T-helper 1 cell treated with Interleukin-12 subunit alpha and Interleukin-12 subunit beta and Interleukin-4 antibody, amounts not matched to agents 30 ng/mL and 1 ng/mL, for 36 hours (primary cell): ENCODE measurements at regions not wholly inside any gene's neighbourhood (a gene's known extent, or its start where the extent isn't known, plus 50 kb on each side); places are given as distances from the start of the nearest gene placed in this dataset.

Source experiments
- intact Hi-C: fragments of 100-400 bp; cut with micrococcal nuclease; formaldehyde crosslinking; loops from one replicate; pipeline ENCODE4 v1.15.1; 2024

GRCh38 chr17:12522336-12522735 lies 143.4 kb upstream of the MYOCD start:
- intact Hi-C loops, result no loop called here

DNA sequence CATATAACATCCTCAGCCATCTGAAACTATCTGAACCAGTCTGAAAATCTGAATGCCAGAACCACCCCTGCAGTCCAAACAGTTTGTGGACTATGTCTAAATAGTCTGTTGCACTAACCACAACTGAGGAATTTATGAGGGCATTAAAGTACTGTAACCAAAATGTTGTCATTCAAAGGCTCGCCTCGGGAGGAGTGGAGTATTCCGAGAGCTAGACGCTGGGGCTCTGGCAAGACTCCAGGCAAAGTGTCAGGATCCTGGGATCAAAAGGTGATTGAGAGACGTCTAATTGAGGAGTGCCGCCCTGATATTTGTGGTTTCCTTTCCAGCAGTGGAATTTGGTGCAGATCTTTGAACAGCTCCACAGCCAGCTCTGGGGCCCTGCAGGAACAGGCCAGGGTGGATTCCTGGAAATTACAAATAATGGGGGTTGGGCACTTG lies 142.9 kb upstream of the MYOCD start:
- intact Hi-C loops, result no loop called here

DNA sequence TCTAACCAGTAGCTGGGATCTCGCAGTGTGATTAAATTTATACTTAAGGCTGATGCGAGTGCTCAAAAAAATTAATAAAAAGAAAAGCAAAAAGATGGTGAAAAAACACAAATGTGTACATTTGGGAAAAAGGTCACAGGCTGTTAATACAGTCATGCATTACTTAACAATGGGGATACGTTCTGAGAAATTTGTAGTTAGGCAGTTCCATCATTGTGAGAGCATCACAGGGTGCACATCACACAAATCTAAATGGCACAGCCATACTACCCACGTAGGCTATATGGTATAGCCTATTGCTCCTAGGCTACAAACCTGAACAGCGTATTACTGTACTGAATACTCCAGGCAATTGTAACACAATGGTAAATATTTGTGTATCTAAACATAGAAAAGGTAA lies 142.4 kb upstream of the MYOCD start:
- intact Hi-C loops, result no loop called here

DNA sequence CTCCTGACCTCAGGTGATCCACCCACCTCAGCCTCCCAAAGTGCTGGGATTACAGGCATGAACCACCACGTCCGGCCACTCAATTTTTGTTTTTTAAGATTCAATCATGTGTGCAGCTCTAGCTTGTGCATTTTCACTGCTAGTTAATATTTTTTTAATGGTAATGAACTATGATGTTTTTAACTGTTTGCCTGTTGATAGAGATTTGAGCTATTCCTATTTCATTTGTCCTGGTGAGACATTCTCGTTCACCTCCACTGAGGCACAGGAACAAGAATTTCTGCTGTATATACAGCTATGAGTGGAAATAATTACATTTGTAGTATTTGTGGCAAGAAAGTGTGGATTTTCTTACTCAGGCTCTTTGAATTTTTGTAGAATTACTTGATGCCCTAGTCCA lies 137.7 kb upstream of the MYOCD start:
- intact Hi-C loops, result no loop called here

- intact Hi-C loops, result loop anchor here (10.0 kb wide), 1 partner anchor 85 kb away; no protein-coding TSS in a partner anchor
Observed at GRCh38 chr17:12530161-12530560, 135.5 kb upstream of the MYOCD start.

GRCh38 chr17:12536021-12536420 lies 129.7 kb upstream of the MYOCD start:
- intact Hi-C loops, result loop anchor here (10.0 kb wide), 1 partner anchor 79 kb away; no protein-coding TSS in a partner anchor

DNA sequence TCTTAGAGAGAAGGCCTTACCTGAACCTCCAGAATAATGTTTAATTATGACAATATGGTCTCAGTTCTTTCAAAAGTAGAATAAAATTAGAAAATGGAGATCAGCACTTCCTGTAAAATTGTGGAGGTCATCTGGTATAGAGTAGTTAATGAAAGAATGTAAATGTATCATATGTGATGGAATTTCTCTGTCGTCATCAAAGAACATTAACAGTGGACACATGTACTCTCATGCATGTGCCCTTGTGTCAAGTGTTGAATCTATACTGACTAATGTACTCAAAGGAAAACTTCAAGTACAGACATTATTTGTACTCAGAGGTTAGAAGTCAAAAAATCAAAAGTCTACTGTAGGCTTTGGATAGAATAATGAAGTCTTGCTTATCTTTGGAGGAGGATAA lies 129.2 kb upstream of the MYOCD start:
- intact Hi-C loops, result loop anchor here (10.0 kb wide), 1 partner anchor 78 kb away; no protein-coding TSS in a partner anchor

DNA sequence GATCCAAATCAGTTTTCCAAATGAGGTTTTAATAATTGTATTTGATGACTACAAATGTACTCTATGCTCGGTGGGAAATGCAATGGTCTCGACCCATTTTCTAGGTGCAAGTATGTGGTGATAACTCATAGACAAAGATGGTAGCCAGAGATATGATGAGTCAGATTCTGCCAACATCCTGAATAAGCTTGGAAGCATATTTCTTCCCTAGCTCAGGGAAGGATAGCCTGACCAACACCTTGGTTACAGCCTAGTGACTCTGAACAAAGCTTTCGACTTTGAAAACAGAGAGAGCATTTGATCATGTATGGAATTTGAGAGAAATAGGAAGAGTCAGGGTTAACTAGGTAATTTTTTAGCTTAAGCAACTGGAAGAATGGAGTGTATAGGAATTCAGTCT lies 128.3 kb upstream of the MYOCD start:
- intact Hi-C loops, result loop anchor here (10.0 kb wide), 1 partner anchor 77 kb away; no protein-coding TSS in a partner anchor

GRCh38 chr17:12538003-12538402 lies 127.7 kb upstream of the MYOCD start:
- intact Hi-C loops, result loop anchor here (10.0 kb wide), 1 partner anchor 77 kb away; no protein-coding TSS in a partner anchor

- intact Hi-C loops, result no loop called here
Observed at GRCh38 chr17:12545877-12546513, 119.7 kb upstream of the MYOCD start.

DNA sequence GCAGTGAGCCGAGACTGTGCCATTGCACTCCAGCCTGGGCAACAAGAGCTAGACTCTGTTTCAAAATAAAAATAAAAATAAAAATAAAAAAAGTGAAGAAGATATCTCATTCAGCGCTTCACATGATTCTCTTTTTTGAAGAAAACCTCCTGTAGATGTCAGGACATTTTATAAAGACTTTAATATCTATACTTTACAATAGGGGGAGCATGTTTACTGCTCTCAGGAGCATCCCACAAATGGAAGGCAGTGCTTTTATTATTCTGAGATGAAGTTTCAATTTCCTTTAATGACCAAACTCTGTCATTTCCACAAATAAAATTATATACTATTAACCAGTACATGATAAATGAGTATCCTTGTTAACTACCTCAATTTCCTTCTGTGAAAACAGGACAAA lies 118.7 kb upstream of the MYOCD start:
- intact Hi-C loops, result no loop called here

DNA sequence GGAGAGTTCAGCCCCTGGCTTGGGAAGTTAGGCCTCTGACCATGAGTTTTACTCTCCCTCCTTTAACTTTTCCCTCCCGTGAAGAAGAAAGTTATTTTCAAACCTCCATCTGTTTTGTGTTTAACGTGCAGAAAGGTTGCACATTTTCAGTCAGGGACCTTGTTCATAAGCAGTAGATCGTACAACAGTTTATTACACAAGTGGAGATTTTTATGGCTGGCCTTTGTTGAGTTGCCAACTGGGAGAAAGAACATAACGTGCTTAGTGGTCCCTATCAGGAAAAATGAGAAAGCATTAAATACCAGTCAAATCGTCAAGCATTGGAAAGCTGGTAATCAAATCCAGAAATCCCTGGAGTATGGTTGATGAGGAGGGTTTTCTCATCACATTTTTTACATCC lies 117.9 kb upstream of the MYOCD start:
- intact Hi-C loops, result no loop called here

DNA sequence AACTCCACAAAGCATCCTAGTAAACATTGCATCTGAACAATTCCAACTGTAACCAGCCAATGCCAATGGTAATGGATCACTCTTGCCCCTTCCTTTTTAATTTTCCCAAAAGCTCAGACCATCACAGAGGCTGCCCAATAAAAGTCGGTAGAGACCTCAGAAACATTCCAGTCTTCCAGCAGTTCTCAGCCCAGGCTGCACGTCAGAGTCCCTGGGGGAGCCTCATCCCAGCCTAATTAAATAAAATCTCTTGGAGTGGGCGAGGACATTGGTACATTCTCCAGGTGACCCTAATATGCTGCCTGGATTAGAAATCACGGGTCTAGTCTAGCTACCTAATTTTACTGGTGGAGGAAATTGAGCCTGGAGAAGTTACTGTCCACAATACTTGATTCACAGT lies 117.1 kb upstream of the MYOCD start:
- intact Hi-C loops, result no loop called here

DNA sequence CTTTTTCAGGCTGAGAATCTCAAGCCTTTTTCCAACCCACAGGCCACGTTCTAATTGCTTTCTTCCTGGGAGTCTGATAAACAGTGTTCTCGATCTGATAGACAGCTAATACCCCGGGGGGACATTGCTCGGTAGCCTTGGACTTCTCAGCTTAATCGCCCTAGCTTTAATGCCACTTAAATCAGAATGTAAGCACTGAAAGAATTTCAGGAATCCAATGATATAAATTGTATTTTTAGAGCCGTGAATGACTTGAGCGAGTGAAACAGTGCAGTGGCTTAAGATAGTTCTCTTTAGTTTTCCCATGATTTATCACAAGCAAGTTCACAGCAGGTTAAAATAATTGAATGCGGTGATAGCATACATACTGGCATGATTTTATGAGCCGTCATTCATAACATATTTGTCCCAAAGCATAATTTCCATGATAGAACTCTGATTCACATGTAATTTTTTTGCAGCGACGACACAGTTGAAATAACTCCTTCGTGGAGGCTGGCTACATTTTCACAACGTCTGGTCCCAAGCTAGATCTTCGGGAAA lies 116.1 kb upstream of the MYOCD start:
- intact Hi-C loops, result no loop called here

GRCh38 chr17:12553625-12554024 lies 112.1 kb upstream of the MYOCD start:
- intact Hi-C loops, result no loop called here

GRCh38 chr17:12554251-12554650 lies 111.4 kb upstream of the MYOCD start:
- intact Hi-C loops, result no loop called here

GRCh38 chr17:12566291-12566690 lies 99.4 kb upstream of the MYOCD start:
- intact Hi-C loops, result no loop called here

- intact Hi-C loops, result no loop called here
Observed at GRCh38 chr17:12567077-12568053, 98.3 kb upstream of the MYOCD start.

- intact Hi-C loops, result no loop called here
Observed at GRCh38 chr17:12568358-12569251, 97.1 kb upstream of the MYOCD start.

DNA sequence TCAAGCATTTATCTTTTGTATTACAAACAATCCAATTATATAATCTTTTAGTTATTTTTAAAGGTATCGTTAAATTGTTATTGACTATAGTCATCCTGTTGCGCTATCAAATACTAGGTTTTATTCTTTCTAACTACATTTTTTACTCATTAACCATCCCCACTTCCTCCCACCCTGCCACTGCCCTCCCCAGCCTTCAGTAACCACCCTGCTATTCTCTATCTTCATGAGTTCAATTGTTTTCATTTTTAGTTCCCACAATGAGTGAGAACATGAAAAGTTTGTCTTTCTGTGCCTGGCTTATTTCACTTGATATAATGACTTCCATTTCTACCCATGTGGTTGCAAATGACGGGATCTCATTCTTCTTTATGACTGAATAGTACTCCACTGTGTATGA lies 94.1 kb upstream of the MYOCD start:
- intact Hi-C loops, result no loop called here

GRCh38 chr17:12574525-12574924 lies 91.2 kb upstream of the MYOCD start:
- intact Hi-C loops, result no loop called here
